VCaP (cell line): ENCODE measurements at regions not wholly inside any gene's neighbourhood (a gene's known extent, or its start where the extent isn't known, plus 50 kb on each side); places are given as distances from the start of the nearest gene placed in this dataset.

Experiments
- H3K27ac ChIP-seq: fragments of 450-650 bp; 2 replicates; pipeline ENCODE4 v1.5.1; 2017
- TF ChIP-seq, protein P1 (sequence below): fragments of 450-650 bp; conservative IDR thresholded peaks from 2 replicates; pipeline ENCODE4 v1.5.1; 2017; ENCODE audit warnings: mild to moderate bottlenecking, moderate library complexity

DNA sequence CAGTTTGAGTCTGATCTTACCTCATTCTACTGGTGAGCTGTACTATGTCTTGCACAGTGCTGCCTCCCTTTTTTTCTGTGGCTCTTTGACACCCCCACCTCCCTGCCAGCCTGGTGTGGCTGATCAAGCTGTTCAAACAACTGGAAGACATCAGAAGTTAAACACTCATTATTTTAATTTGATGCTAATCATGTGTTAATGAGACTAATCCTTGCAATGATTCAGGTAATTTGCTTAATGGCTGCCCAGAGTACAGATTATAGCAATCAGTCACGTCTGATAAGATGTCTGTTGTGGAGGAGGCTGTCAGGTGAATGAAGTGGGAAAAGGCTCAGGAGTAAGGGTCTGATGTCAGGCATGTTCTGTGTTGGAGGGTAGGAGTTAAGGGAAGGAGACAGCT, 87.4 kb upstream of the GK2 start:
- TF ChIP-seq, protein P1, sequence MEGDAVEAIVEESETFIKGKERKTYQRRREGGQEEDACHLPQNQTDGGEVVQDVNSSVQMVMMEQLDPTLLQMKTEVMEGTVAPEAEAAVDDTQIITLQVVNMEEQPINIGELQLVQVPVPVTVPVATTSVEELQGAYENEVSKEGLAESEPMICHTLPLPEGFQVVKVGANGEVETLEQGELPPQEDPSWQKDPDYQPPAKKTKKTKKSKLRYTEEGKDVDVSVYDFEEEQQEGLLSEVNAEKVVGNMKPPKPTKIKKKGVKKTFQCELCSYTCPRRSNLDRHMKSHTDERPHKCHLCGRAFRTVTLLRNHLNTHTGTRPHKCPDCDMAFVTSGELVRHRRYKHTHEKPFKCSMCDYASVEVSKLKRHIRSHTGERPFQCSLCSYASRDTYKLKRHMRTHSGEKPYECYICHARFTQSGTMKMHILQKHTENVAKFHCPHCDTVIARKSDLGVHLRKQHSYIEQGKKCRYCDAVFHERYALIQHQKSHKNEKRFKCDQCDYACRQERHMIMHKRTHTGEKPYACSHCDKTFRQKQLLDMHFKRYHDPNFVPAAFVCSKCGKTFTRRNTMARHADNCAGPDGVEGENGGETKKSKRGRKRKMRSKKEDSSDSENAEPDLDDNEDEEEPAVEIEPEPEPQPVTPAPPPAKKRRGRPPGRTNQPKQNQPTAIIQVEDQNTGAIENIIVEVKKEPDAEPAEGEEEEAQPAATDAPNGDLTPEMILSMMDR = no peak
- no peak overlapping the region for H3K27ac ChIP-seq

DNA sequence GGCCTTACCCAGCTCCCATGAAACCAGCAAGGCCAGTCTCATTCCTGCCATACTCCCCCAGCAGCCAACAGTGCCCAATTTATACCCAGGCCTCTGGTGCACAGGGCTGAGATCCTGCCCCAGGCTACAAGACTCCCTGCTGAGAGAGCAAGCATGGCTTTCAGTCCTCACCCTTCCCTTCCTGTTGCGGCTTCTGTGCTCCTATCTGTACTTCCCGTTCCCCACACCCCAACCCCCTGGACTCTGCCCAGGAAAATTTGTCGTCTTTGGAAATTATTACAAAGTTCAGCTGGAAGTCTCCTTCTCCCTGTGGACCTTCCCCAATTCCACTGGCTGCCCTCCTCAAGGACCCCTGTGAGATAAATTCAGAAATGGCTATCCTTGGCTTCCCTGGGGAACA, 84.1 kb upstream of the GK2 start:
- TF ChIP-seq, protein P1 = no peak
- no peak overlapping the region for H3K27ac ChIP-seq

DNA sequence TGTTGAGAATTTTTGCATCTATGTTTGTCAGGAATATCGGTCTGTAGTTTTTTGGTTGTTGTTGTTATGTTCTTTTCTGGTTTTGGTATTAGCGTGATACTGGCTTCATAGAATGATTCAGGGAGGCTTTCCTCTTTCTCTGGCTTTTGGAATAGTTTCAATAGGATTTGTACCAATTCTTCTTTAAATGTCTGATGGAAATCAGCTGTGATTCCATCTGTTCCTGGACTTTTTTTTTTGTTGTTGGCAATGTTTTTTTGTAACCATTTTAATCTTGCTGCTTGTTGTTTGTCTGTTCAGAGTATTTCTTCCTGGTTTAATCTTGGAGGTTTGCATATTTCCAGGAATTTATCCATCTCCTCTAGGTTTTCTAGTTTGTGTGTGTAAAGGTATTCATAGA, 81.5 kb upstream of the GK2 start:
- TF ChIP-seq, protein P1 = no peak
- H3K27ac ChIP-seq = no peak overlapping the region

DNA sequence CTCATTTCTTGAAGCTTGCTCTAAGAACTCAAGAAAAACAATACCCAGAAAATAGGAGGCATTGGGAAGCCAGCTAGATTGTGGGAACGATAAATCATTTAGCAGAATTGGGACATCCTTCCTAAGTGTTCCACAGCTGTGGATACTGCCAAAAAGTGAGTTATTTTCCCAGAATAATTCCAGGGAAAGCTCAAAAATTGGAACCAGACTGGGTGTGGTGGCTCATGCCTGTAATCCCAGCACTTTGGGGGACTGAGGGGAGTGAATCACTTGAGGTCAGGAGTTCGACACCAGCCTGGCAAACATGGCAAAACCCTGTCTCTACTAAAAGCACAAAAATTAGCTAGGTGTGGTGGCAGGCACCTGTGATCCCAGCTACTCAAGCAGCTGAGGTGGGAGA, 68.2 kb upstream of the GK2 start:
- TF ChIP-seq, protein P1 = no peak

DNA sequence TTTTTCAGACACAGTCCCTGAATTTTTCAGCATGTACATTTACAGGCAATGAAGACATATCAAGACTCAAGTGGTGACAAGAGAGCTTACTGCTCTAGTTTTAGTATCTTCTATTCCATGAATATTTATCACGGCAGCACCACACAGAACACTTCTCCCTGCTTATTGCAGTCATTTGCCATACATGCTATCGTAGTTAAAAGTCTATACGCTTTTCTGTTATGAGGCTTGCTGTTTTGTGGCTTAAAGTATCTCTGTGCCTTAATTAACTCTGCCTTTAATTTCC, 65.4 kb upstream of the GK2 start:
- TF ChIP-seq, protein P1 = no peak
- H3K27ac ChIP-seq = no peak overlapping the region

More for the DNA sequence above, 68.2 kb upstream of the GK2 start:
- no peak overlapping the region for H3K27ac ChIP-seq

DNA sequence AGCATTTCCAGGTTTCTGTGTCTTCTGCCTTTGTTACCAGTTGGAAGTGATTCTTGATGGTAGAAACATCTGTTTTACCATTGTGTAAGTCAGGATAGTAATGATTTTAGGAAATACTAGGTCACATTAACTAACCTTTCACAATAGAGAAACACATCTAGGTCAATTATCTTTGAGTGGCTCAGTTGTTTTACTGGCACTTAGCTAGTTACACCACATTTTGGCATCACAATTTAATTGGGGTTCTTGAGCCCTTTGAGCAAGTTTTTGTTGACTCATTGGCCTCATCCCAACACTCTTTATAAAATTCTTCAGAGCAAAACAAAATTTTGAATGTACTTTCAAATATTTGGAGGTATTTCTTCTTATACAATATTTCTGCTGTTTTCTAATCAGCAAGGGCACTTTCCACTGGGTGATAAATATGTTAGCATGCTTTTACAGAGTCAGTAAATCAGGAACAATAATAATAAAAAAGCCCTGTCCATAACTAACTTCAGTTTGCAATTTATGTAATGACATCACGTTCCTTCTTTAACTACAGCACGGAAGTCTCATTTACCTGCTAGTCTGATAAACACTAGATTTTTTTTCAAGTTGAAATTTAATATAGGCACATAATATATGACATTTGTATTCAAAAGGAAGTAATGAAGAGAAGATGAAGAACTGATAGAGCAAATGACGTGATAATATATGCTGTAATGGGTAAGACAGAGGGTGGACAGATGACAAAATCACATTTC, 64.8 kb upstream of the GK2 start:
- no peak overlapping the region for H3K27ac ChIP-seq
- TF ChIP-seq, protein P1 = no peak

DNA sequence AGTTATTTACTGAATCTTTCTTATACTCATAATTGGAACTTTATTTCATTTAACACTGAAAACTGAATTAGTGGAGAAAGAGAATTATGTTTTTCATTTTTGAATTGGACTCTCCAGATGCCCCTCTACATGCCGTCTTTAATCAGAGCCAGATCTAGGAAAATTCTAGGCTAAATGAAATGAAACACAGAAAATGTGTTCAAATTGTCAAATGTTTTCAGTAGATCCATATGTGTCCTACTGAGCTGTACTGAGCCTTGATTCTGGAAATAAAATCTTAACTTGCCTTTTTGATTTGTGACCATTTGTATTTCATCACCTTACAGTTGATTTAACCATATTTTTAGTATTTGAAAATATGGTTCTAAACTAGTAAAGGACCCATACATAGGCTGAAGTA, 64.0 kb upstream of the GK2 start:
- TF ChIP-seq, protein P1 = no peak
- H3K27ac ChIP-seq = no peak overlapping the region
